Neuronal stem cell (in vitro differentiated cells): ENCODE measurements at regions not wholly inside any gene's neighbourhood (a gene's known extent, or its start where the extent isn't known, plus 50 kb on each side); places are given as distances from the start of the nearest gene placed in this dataset.

Source experiments
- DNase-seq: peaks from one replicate; pipeline ENCODE4 v3.0.0-alpha.2; 2013; ENCODE audit warnings: low spot score
- H2AFZ ChIP-seq: one replicate; pipeline ENCODE4 v1.6.1; 2013; ENCODE audit warnings: mild to moderate bottlenecking, low read length, inconsistent platforms
- H2AK5ac ChIP-seq: 2 replicates; pipeline ENCODE4 v1.6.1; 2013; ENCODE audit warnings: low read depth, mild to moderate bottlenecking, inconsistent platforms, low read length, moderate library complexity, mixed read lengths
- H2BK120ac ChIP-seq: 2 replicates; pipeline ENCODE4 v1.6.1; 2013; ENCODE audit warnings: low read depth, mild to moderate bottlenecking, inconsistent platforms, low read length, moderate library complexity, mixed read lengths
- H2BK12ac ChIP-seq: one replicate; pipeline ENCODE4 v1.6.1; 2013; ENCODE audit warnings: low read length, inconsistent platforms
- H2BK15ac ChIP-seq: 2 replicates; pipeline ENCODE4 v1.6.1; 2013; ENCODE audit warnings: mild to moderate bottlenecking, low read length, inconsistent platforms, mixed read lengths
- H2BK5ac ChIP-seq: one replicate; pipeline ENCODE4 v1.6.1; 2013; ENCODE audit warnings: inconsistent platforms, mild to moderate bottlenecking, low read length, moderate library complexity
- H3K14ac ChIP-seq: one replicate; pipeline ENCODE4 v1.6.1; 2013; ENCODE audit warnings: low read length, inconsistent platforms
- H3K18ac ChIP-seq: 2 replicates; pipeline ENCODE4 v1.6.1; 2013; ENCODE audit warnings: low read length, inconsistent platforms
- H3K23ac ChIP-seq: 2 replicates; pipeline ENCODE4 v1.6.1; 2013; ENCODE audit warnings: low read depth, mild to moderate bottlenecking, mixed read lengths, low read length, inconsistent platforms; ENCODE audit not compliant: poor library complexity
- H3K27ac ChIP-seq: replicated peaks from 3 replicates; pipeline ENCODE4 v1.5.1; 2013; ENCODE audit warnings: low read length, inconsistent platforms
- H3K27me3 ChIP-seq, 3 experiments: 2 replicates each; pipeline ENCODE4 v1.6.1; 2013; ENCODE audit warnings: low read length in 3 of 3, mild to moderate bottlenecking in 2 of 3, inconsistent platforms in 1 of 3, low read depth in 1 of 3, mixed read lengths in 1 of 3, moderate library complexity in 1 of 3; ENCODE audit not compliant: control insufficient read depth in 3 of 3, insufficient read depth in 3 of 3
- H3K36me3 ChIP-seq, 2 donors: replicated peaks in 1 of 2; 2 replicates each; pipeline ENCODE4 v1.6.1; 2013; ENCODE audit warnings: low read length in 2 of 2; ENCODE audit not compliant: control insufficient read depth in 2 of 2, insufficient read depth in 2 of 2
- H3K4ac ChIP-seq: 2 replicates; pipeline ENCODE4 v1.6.1; 2013; ENCODE audit warnings: inconsistent platforms, mild to moderate bottlenecking, low read length, moderate library complexity
- H3K4me1 ChIP-seq, 2 donors: 1 replicate in 1 of 2; 2 replicates in 1 of 2; pipeline ENCODE4 v1.6.1; 2013; ENCODE audit warnings: low read length in 2 of 2, low read depth in 1 of 2; ENCODE audit not compliant: control insufficient read depth in 2 of 2, insufficient read depth in 1 of 2
- H3K4me2 ChIP-seq: one replicate; pipeline ENCODE4 v1.6.1; 2013; ENCODE audit warnings: mild to moderate bottlenecking, low read length, inconsistent platforms; ENCODE audit not compliant: insufficient read depth, poor library complexity, severe bottlenecking
- H3K4me3 ChIP-seq, 2 donors: 2 replicates each; pipeline ENCODE4 v1.5.1; 2013; ENCODE audit warnings: low read length in 2 of 2, mild to moderate bottlenecking in 2 of 2, inconsistent platforms in 1 of 2, moderate library complexity in 1 of 2
- H3K79me1 ChIP-seq: one replicate; pipeline ENCODE4 v1.6.1; 2013; ENCODE audit warnings: low read depth, mild to moderate bottlenecking, inconsistent platforms, low read length, moderate library complexity
- H3K9ac ChIP-seq: one replicate; pipeline ENCODE4 v1.6.1; 2013; ENCODE audit warnings: mild to moderate bottlenecking, low read depth, low read length, inconsistent platforms; ENCODE audit not compliant: poor library complexity
- H3K9me3 ChIP-seq, 2 donors: replicated peaks in 1 of 2; 2 replicates each; pipeline versions ENCODE3 to v1.6.1; 2013; ENCODE audit warnings: low read length in 2 of 2, mild to moderate bottlenecking in 2 of 2, inconsistent platforms in 1 of 2, low read depth in 1 of 2, mixed read lengths in 1 of 2, moderate library complexity in 1 of 2; ENCODE audit not compliant: control insufficient read depth in 2 of 2, insufficient read depth in 1 of 2
- H4K8ac ChIP-seq: one replicate; pipeline ENCODE4 v1.6.1; 2013; ENCODE audit warnings: low read depth, mild to moderate bottlenecking, inconsistent platforms, low read length, moderate library complexity
- H4K91ac ChIP-seq: one replicate; pipeline ENCODE4 v1.6.1; 2013; ENCODE audit warnings: low read length, low read depth, mild to moderate bottlenecking, inconsistent platforms; ENCODE audit not compliant: poor library complexity
- WGBS, 2 donors: extraction: QIAGEN DNeasy Blood & Tissue Kit; methylation state at CpG; one replicate each; pipeline ENCODE4 v1.1.7; 2013; ENCODE audit warnings: missing lambda C conversion rate in 2 of 2, mixed read lengths in 1 of 2; ENCODE audit not compliant: insufficient read length in 2 of 2, insufficient replicate concordance in 1 of 2; ENCODE audit errors: extremely low coverage in 2 of 2; 5-methylcytosine and 5-hydroxymethylcytosine counted together

GRCh38 chr5:54823006-54823405 lies 162.4 kb downstream of the ESM1 start:
- Histone ChIP-seq H4K8ac (no peak overlapping the region), H3K18ac (no peak overlapping the region), H4K91ac (no peak overlapping the region), H3K9me3 (peaks cover 0 to 2% of the 10 kb centered on the region in 2 donors), H3K9ac (no peak overlapping the region), H2AK5ac (no peak overlapping the region), H3K79me1 (no peaks in the 10 kb centered on the region), H2BK5ac (no peak overlapping the region), H2BK120ac (no peak overlapping the region), H3K4me1 (peaks cover 0 to 12% of the 10 kb centered on the region in 2 donors), H3K27me3 (no peaks in the 10 kb centered on the region), H2BK15ac (no peak overlapping the region), H3K36me3 (no peaks in the 10 kb centered on the region), H3K4ac (no peak overlapping the region), H2BK12ac (no peak overlapping the region), H3K14ac (no peak overlapping the region), H2AFZ (no peak overlapping the region), H3K4me2 (no peak overlapping the region), H3K23ac (no peak overlapping the region), H3K27ac (no peak overlapping the region), H3K4me3 (no peak overlapping the region)
- DNase-seq = no peak

GRCh38 chr5:54822324-54822687 lies 163.1 kb downstream of the ESM1 start:
- Histone ChIP-seq H4K8ac (no peak overlapping the region), H2BK5ac (no peak overlapping the region), H3K23ac (no peak overlapping the region), H3K79me1 (no peaks in the 10 kb centered on the region), H2BK15ac (no peak overlapping the region), H3K9ac (no peak overlapping the region), H3K36me3 (no peaks in the 10 kb centered on the region), H3K14ac (no peak overlapping the region), H3K4ac (no peak overlapping the region), H3K27me3 (no peaks in the 10 kb centered on the region), H4K91ac (no peak overlapping the region), H3K18ac (no peak overlapping the region), H3K4me3 (no peak overlapping the region), H2AK5ac (no peak overlapping the region), H2BK12ac (no peak overlapping the region), H3K4me1 (peaks cover 0 to 12% of the 10 kb centered on the region in 2 donors), H2AFZ (no peak overlapping the region), H3K4me2 (no peak overlapping the region), H3K9me3 (peaks cover 0 to 2% of the 10 kb centered on the region in 2 donors), H2BK120ac (no peak overlapping the region), H3K27ac (no peak overlapping the region)
- no CpG with 5 or more reads among the region's 2 CpGs for WGBS, 2 donors
- no peak for DNase-seq

- Histone ChIP-seq H3K14ac (no peak overlapping the region), H2BK5ac (no peak overlapping the region), H3K36me3 (no peaks in the 10 kb centered on the region), H3K4me3 (no peak overlapping the region), H3K4ac (no peak overlapping the region), H4K8ac (no peak overlapping the region), H2AFZ (no peak overlapping the region), H3K18ac (no peak overlapping the region), H3K9me3 (no peaks in the 10 kb centered on the region), H3K23ac (no peak overlapping the region), H3K27me3 (no peaks in the 10 kb centered on the region), H3K4me2 (no peak overlapping the region), H2AK5ac (no peak overlapping the region), H3K9ac (no peak overlapping the region), H3K4me1 (peaks cover 0 to 9% of the 10 kb centered on the region in 2 donors), H3K27ac (no peak overlapping the region), H4K91ac (no peak overlapping the region), H3K79me1 (no peaks in the 10 kb centered on the region), H2BK120ac (no peak overlapping the region), H2BK12ac (no peak overlapping the region), H2BK15ac (no peak overlapping the region)
- no peak for DNase-seq
- no CpG with 5 or more reads among the region's 4 CpGs for WGBS, 2 donors
These were observed 163.7 kb downstream of the ESM1 start for GRCh38 chr5:54821445-54822323.

GRCh38 chr5:54820346-54821134 lies 164.9 kb downstream of the ESM1 start:
- no peak overlapping the region for H2BK5ac ChIP-seq
- no peak overlapping the region for H2BK120ac ChIP-seq
- no peak overlapping the region for H2AK5ac ChIP-seq
- no peak overlapping the region for H4K91ac ChIP-seq
- no CpG with 5 or more reads among the region's 3 CpGs for WGBS, 2 donors
- DNase-seq = no peak
- no peak overlapping the region for H3K14ac ChIP-seq
- no peaks in the 10 kb centered on the region for H3K79me1 ChIP-seq
- H3K4me3 ChIP-seq = no peak overlapping the region
- no peak overlapping the region for H3K27ac ChIP-seq
- H3K9ac ChIP-seq = no peak overlapping the region
- no peak overlapping the region for H3K23ac ChIP-seq
- no peak overlapping the region for H3K4ac ChIP-seq
- no peaks in the 10 kb centered on the region for H3K9me3 ChIP-seq
- no peaks in the 10 kb centered on the region for H3K27me3 ChIP-seq
- no peak overlapping the region for H2BK15ac ChIP-seq
- H2AFZ ChIP-seq = no peak overlapping the region
- no peaks in the 10 kb centered on the region for H3K36me3 ChIP-seq
- no peak overlapping the region for H3K4me2 ChIP-seq
- H3K18ac ChIP-seq = no peak overlapping the region
- H2BK12ac ChIP-seq = no peak overlapping the region
- no peak overlapping the region for H4K8ac ChIP-seq
- no peaks in the 10 kb centered on the region for H3K4me1 ChIP-seq
